Ishikawa (cell line): ENCODE measurements at regions not wholly inside any gene's neighbourhood (a gene's known extent, or its start where the extent isn't known, plus 50 kb on each side); places are given as distances from the start of the nearest gene placed in this dataset.

Experiments used
- CEBPB ChIP-seq: IDR thresholded peaks from 2 replicates; pipeline ENCODE4 v1.6.1; 2012
- CREB1 ChIP-seq: IDR thresholded peaks from 2 replicates; pipeline ENCODE4 v1.6.1; 2012; ENCODE audit warnings: low read depth
- EGR1 ChIP-seq: IDR thresholded peaks from 2 replicates; pipeline ENCODE4 v1.6.1; 2012
- EP300 ChIP-seq: IDR thresholded peaks from 2 replicates; pipeline ENCODE4 v1.6.1; 2012; ENCODE audit warnings: borderline replicate concordance
- FOXM1 ChIP-seq: IDR thresholded peaks from 2 replicates; pipeline ENCODE4 v1.6.1; 2012; ENCODE audit warnings: low read depth, borderline replicate concordance
- NFIC ChIP-seq: IDR thresholded peaks from 2 replicates; pipeline ENCODE4 v1.6.1; 2012
- RAD21 ChIP-seq: IDR thresholded peaks from 2 replicates; pipeline ENCODE4 v1.6.1; 2012; ENCODE audit warnings: low read depth
- TAF1 ChIP-seq: IDR thresholded peaks from 2 replicates; pipeline ENCODE4 v1.6.1; 2012; ENCODE audit warnings: low read depth, mild to moderate bottlenecking
- TCF12 ChIP-seq: IDR thresholded peaks from 2 replicates; pipeline ENCODE4 v1.6.1; 2012; ENCODE audit warnings: low read depth
- TEAD4 ChIP-seq: IDR thresholded peaks from 2 replicates; pipeline ENCODE4 v1.6.1; 2012
- YY1 ChIP-seq: IDR thresholded peaks from 2 replicates; pipeline ENCODE4 v1.6.1; 2012; ENCODE audit warnings: low read depth
- ZBTB7A ChIP-seq: IDR thresholded peaks from 2 replicates; pipeline ENCODE4 v1.6.1; 2012; ENCODE audit warnings: low read depth
- TF ChIP-seq, protein P1 (sequence below): IDR thresholded peaks from 2 replicates; pipeline ENCODE4 v1.6.1; 2012; ENCODE audit warnings: low read depth, mild to moderate bottlenecking
- TF ChIP-seq, protein P2 (sequence below): IDR thresholded peaks from 2 replicates; pipeline ENCODE4 v1.6.1; 2012
- TF ChIP-seq, protein P3 (sequence below): IDR thresholded peaks from 2 replicates; pipeline ENCODE4 v1.6.1; 2012

DNA sequence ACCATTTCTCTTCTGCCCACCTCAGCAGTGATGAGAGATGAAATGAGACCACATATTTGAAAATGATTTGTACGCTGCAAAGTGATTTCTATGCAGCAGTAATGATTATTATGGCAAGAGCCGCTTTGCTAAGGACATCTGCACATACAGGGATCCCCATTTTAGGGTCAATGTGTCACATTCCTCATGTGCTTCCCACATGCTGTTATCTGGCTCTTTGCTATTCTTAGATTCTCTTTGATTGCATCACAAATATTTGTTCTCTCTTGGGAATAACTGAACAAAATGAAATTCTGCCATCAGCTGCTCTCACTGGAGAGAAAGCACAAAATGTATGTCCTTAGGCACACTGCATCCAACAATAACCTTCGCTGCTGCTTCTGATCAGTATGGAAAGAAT lies 209.5 kb upstream of the IPO5 start:
- TF ChIP-seq TAF1: no peak
- TF ChIP-seq ZBTB7A: no peak
- no peak for TF ChIP-seq RAD21
- TF ChIP-seq CEBPB: no peak
- no peak for TF ChIP-seq NFIC
- no peak for TF ChIP-seq TEAD4
- no peak for TF ChIP-seq EP300
- no peak for TF ChIP-seq CREB1
- TF ChIP-seq YY1: no peak
- TF ChIP-seq, protein P1, sequence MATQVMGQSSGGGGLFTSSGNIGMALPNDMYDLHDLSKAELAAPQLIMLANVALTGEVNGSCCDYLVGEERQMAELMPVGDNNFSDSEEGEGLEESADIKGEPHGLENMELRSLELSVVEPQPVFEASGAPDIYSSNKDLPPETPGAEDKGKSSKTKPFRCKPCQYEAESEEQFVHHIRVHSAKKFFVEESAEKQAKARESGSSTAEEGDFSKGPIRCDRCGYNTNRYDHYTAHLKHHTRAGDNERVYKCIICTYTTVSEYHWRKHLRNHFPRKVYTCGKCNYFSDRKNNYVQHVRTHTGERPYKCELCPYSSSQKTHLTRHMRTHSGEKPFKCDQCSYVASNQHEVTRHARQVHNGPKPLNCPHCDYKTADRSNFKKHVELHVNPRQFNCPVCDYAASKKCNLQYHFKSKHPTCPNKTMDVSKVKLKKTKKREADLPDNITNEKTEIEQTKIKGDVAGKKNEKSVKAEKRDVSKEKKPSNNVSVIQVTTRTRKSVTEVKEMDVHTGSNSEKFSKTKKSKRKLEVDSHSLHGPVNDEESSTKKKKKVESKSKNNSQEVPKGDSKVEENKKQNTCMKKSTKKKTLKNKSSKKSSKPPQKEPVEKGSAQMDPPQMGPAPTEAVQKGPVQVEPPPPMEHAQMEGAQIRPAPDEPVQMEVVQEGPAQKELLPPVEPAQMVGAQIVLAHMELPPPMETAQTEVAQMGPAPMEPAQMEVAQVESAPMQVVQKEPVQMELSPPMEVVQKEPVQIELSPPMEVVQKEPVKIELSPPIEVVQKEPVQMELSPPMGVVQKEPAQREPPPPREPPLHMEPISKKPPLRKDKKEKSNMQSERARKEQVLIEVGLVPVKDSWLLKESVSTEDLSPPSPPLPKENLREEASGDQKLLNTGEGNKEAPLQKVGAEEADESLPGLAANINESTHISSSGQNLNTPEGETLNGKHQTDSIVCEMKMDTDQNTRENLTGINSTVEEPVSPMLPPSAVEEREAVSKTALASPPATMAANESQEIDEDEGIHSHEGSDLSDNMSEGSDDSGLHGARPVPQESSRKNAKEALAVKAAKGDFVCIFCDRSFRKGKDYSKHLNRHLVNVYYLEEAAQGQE: no peak
- TF ChIP-seq, protein P2, sequence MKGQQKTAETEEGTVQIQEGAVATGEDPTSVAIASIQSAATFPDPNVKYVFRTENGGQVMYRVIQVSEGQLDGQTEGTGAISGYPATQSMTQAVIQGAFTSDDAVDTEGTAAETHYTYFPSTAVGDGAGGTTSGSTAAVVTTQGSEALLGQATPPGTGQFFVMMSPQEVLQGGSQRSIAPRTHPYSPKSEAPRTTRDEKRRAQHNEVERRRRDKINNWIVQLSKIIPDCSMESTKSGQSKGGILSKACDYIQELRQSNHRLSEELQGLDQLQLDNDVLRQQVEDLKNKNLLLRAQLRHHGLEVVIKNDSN: no peak
- TF ChIP-seq, protein P3, sequence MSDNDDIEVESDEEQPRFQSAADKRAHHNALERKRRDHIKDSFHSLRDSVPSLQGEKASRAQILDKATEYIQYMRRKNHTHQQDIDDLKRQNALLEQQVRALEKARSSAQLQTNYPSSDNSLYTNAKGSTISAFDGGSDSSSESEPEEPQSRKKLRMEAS: no peak
- TF ChIP-seq TCF12: no peak
- TF ChIP-seq EGR1: no peak
- TF ChIP-seq FOXM1: no peak

DNA sequence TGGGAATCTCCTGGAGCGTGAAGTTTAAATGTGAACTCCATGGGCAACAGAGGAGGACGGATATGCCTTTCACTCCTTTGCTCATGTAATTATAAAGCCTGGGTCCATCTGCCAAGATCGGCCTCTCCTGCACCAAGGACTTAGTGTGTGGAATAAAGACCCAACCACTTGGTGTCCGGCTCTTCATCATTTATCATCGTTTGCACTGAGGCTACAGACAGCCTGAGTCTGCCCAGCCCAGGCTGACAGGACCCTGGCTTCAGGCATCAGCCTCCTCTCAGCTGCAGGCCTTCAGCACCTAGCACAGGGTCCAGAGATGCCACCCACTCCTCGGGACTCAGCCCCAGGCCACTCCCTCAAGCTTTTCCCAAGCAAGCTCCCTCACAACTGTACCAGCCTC lies 206.8 kb upstream of the IPO5 start:
- TF ChIP-seq TAF1 (no peak), ZBTB7A (no peak), EP300 (no peak), EGR1 (no peak), NFIC (no peak), TCF12 (no peak), RAD21 (no peak)
- TF ChIP-seq, protein P2: no peak

DNA sequence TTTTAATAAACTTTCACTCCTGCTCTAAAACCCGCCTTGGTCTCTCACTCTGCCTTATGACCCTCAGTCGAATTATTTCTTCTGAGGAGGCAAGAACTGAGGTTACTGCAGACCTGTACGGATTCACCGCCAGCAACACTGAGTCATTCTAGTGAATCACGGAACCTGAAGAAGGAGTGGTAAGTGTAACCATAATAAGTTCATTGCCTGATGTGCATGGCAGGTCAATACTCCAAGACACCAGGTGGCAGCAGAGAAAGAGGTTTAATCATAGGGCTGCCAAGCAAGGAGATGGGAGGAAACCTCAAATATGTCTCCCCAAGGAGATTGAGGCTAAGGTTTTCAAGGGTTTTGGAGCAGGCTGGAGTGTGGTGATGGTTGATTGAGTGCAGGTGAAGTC lies 204.3 kb upstream of the IPO5 start:
- TF ChIP-seq EP300 (no peak), RAD21 (peak; percentile 46)

DNA sequence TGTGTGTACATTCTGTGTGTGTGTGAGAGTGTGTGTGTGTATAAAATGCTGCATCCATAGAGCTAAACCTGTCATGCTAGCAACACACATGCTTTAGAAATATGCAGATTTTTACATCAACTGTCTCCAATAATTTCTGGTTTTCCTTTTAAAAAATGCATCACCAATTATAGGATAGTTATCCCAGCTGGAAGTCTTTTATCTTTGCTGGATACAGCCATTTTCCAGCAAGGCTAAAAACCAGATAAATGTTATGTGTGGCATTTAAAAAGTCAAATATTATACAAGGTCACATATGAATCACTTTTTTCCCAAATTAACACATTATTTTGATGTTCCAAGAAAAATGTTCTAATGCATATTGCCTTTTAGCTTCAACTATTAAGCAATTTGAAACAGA lies 202.0 kb upstream of the IPO5 start:
- TF ChIP-seq FOXM1: no peak
- TF ChIP-seq NFIC: no peak
- TF ChIP-seq, protein P1: no peak
- TF ChIP-seq, protein P2: no peak
- no peak for TF ChIP-seq YY1
- TF ChIP-seq CREB1: no peak
- no peak for TF ChIP-seq TEAD4
- TF ChIP-seq ZBTB7A: no peak
- TF ChIP-seq RAD21: no peak
- TF ChIP-seq CEBPB: no peak
- TF ChIP-seq TAF1: no peak
- no peak for TF ChIP-seq EP300
- TF ChIP-seq EGR1: no peak
- no peak for TF ChIP-seq TCF12
- TF ChIP-seq, protein P3: no peak

DNA sequence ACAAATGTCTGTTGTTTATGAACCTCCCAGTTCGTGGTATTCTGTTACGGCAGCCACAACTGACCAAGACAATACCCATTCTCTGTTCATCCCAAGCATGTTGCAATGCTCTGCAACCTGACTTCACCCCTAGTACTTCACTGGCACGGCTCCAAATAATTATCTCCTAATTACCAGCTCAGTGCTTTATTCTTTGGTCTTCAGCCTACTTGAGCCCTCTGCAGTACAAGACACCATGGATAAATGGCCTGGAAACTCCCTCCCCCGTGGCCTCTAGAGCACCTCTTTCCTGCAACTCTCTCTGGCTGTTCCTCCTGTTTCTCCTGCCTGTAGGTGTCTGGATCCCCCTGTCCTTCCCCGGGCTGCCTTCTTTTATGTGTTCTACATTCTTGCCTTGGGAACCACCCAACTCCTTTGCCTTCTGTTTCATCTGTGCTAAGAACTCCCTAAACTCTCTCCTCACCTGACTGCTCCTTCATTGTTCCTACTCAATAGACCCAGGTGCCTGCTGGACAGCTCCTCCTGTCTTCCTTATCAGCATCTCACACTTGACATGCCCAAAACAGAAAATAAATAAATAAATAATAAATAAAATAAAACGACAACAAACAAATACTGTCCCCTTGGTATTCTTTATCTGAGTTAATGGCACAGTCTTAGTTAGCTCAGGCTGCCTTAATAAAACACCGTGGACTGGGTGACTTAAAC lies 200.4 kb upstream of the IPO5 start:
- TF ChIP-seq TAF1: no peak
- TF ChIP-seq, protein P1: peak; percentile 75
- TF ChIP-seq CEBPB: no peak
